ENCODE measurements at regions not wholly inside any gene's neighbourhood (a gene's known extent, or its start where the extent isn't known, plus 50 kb on each side); places are given as distances from the start of the nearest gene placed in this dataset.

DNA sequence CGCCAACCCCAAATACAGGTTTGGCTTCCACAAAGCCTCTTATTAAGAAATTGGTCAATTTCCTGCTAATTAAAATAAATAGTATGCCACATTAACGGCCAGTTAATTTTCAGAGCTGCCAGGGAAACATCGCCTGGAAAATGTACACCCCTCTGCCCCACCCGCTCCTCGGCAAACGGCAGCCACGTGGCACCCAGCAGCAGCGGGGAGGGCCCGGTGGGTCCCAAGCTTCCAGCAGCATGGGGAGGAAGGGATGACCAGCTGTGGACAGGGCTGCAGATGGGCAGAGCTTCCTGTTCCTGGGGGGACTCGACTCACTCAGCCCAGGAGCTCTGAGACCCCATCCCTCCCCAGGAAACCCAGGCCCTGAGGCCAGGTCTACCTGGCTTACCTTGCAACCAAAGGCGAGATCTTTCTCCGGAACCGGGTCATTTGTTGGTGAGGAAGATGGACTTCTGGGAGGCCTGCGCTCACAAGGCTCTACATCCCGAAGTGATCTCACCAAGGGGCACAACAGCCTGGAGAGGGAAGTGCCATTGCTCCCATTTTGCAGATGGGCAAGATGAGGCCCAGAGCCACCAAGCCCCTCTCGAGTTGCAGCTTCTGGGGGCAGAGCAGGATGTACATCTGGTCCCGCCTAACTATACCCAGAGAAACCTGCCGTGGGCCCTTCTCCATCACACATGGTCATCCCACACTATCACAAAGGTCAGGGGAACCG, 68.3 kb downstream of the IGLL1 start:
- TF ChIP-seq, protein P1, sequence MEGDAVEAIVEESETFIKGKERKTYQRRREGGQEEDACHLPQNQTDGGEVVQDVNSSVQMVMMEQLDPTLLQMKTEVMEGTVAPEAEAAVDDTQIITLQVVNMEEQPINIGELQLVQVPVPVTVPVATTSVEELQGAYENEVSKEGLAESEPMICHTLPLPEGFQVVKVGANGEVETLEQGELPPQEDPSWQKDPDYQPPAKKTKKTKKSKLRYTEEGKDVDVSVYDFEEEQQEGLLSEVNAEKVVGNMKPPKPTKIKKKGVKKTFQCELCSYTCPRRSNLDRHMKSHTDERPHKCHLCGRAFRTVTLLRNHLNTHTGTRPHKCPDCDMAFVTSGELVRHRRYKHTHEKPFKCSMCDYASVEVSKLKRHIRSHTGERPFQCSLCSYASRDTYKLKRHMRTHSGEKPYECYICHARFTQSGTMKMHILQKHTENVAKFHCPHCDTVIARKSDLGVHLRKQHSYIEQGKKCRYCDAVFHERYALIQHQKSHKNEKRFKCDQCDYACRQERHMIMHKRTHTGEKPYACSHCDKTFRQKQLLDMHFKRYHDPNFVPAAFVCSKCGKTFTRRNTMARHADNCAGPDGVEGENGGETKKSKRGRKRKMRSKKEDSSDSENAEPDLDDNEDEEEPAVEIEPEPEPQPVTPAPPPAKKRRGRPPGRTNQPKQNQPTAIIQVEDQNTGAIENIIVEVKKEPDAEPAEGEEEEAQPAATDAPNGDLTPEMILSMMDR (IDR thresholded peaks at IDR 0.05; ENCODE audit: control extremely low read depth, extremely low read depth, low read depth, missing control alignments): no peak
- no peak for DNase-seq (ENCODE audit: extremely low spot score)
- ChIA-PET CTCF (no interaction called here), POLR2A (no interaction called here)

DNA sequence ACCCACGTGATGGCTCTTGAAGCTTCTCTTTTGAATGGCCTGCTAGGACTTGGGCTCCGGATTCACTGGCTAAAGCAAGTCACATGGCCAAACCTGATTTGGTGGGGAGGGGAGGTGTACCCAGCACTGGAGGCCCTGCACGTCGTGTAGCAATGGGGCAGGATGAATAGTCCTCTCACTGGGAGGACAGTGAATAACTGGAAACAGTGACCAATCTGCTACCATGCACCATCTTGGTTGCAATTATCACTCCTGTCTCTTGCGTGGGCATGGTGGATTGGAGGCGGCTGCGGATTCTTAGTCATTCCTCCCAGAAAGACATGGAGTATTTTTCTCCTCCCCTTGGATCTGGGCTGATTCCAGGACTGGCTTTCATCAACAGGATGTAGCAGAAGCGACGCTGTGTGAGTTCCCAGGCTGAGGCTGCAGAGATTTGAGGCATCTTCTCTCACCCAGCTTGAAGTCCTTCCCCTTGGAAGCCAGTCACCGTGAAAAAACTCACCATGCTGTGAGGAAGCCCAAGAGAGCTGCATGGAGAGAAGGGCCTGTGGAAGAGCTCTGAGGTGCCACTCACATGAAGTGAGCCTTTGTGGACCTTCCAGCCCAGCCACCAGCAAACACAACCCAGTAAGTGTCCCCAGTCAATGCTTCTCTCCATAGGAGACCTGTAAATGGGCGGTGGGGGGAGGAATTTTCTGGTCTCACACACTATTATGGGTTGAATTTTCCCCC, 70.4 kb downstream of the IGLL1 start:
- TF ChIP-seq, protein P1 (IDR thresholded peaks at IDR 0.05; ENCODE audit: control extremely low read depth, extremely low read depth, low read depth, missing control alignments): no peak
- ChIA-PET CTCF (no interaction called here), POLR2A (no interaction called here)
- no peak for DNase-seq (ENCODE audit: extremely low spot score)

DNA sequence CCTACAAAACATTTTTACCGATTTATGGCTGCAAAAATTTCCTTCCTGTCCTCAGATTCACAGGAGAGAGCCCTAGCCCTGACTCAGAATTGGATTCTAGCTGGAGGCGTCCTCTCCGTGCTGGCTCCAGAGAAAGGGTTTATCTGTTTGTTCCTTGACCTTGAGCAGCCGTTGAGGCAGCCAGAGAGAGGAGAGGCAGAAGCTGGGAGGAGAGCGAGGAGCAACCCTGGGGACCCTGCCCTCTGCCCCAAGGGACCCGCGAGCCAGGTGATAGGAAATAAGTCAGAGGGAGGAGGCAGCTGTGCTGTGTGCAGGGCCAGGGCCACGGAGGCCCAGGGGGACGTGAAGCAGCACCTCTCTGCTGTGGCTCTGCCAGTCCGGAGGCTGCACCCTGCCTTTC, 75.6 kb downstream of the IGLL1 start:
- TF ChIP-seq, protein P1 (IDR thresholded peaks at IDR 0.05; ENCODE audit: control extremely low read depth, extremely low read depth, low read depth, missing control alignments): no peak
- ChIA-PET CTCF (no interaction called here), POLR2A (no interaction called here)
- DNase-seq (ENCODE audit: extremely low spot score): no peak

DNA sequence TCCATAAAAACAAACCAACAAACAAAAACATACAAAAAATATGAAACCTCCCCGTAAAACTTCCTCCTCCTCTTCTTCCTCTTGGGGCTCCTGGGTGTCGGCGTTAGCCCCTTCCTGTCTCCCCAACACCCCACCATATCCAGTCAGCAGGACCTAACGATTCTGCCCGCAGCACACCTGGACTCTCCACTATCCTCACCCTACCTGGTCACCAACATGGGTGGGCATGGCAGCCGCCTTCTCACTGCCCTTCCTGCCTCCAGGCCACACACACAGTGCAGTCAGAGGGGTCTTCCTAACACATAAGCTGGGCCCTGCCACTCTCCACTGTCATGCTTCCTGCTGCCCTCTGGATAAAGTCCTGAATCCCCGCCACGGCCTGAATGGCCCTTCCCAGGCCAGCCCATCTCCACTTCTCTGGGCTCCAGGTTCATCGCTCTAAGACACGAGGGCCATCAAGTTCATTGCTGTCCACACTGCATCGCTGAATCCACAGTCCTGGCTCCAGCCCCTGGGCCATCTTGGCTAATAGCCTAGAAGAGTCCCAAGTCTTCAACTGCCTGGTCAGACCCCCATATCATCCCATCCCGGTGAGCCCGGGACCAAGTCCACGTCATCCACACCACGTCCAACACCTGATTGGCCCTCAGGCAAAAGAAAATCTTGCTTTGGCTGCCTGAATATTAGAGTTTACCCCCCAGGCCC, 76.2 kb downstream of the IGLL1 start:
- POLR2A ChIA-PET: no interaction called here
- CTCF ChIA-PET: no interaction called here
- TF ChIP-seq, protein P1 (IDR thresholded peaks at IDR 0.05; ENCODE audit: control extremely low read depth, extremely low read depth, low read depth, missing control alignments): no peak
- DNase-seq (ENCODE audit: extremely low spot score): no peak

DNA sequence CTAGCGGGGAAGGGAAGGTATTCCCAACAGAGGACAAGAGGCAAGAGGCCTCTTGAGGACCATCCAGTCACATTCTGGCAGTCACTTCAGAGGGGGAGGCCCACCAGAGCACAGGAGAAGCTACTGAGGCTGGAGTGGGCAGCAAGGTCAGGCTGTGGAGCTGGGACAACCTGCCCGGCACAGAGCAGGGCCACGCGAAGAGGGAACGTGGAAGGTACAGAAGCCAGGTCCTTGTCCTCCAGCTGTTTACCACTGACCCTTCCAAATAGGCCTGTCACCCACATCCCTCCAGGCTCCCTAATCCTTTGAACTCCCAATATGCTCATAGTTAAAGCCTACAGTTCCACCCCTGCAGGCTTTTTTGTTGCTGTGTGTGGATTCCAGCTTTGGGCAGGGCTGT, 76.9 kb downstream of the IGLL1 start:
- ChIA-PET CTCF (no interaction called here), POLR2A (no interaction called here)
- DNase-seq (ENCODE audit: extremely low spot score): no peak
- TF ChIP-seq, protein P1 (IDR thresholded peaks at IDR 0.05; ENCODE audit: control extremely low read depth, extremely low read depth, low read depth, missing control alignments): no peak

DNA sequence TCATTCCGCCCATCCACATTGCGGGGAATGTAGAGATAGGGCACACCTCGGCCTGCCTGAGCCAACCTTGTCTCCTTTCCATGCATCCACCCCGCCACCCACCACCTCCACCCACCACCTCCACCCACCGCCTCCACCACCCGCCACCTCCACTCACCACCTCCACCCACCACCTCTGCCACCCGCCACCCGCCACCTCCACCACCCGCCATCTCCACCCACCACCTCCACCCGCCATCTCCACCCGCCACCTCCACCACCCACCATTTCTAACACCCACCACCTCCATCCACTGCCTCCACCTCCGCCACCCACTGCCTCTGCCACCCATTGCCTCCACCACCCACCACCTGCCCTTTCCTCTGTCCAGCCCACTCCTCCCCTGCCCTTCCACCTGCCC, 78.4 kb downstream of the IGLL1 start:
- ChIA-PET CTCF (no interaction called here), POLR2A (no interaction called here)
- TF ChIP-seq, protein P1 (IDR thresholded peaks at IDR 0.05; ENCODE audit: control extremely low read depth, extremely low read depth, low read depth, missing control alignments): no peak
- no peak for DNase-seq (ENCODE audit: extremely low spot score)

All from GM10248 (cell line).